GM23338 (cell line): ENCODE measurements at regions not wholly inside any gene's neighbourhood (a gene's known extent, or its start where the extent isn't known, plus 50 kb on each side); places are given as distances from the start of the nearest gene placed in this dataset.

Experiments
- CREB1 ChIP-seq: fragments of 250-450 bp; sonication (Bioruptor Pico); IDR thresholded peaks from 2 replicates; pipeline ENCODE4 v1.5.0; 2020; ENCODE audit warnings: low read depth, mild to moderate bottlenecking, moderate library complexity
- CTCF ChIP-seq, 2 experiments: fragments of 200-600 bp in 1 of 2; sonication (generic) in 1 of 2; conservative IDR thresholded peaks; 2 replicates each; pipeline versions ENCODE4 v1.5.1 to v1.6.1; 2016 to 2017; ENCODE audit warnings: antibody characterized with exemption in 2 of 2, low read depth in 2 of 2, mild to moderate bottlenecking in 2 of 2, moderate library complexity in 1 of 2
- POLR2AphosphoS5 ChIP-seq: IDR thresholded peaks from 2 replicates; pipeline ENCODE4 v1.6.1; 2016; ENCODE audit warnings: antibody characterized with exemption, low read depth
- REST ChIP-seq: IDR thresholded peaks from one replicate; pipeline ENCODE4 v1.6.1; 2018; ENCODE audit warnings: antibody characterized with exemption; ENCODE audit not compliant: unreplicated experiment

- TF ChIP-seq POLR2AphosphoS5 (no peak), REST (no peak), CTCF (conservative IDR thresholded peaks at IDR 0.05; ENCODE audit: low read depth in 2 of 2) (no peak), CREB1 (CRISPR knock-in tag) (no peak)
Observed at GRCh38 chr17:77889866-77890760, 68.4 kb upstream of the TNRC6C start.
